ENCODE measurements at regions not wholly inside any gene's neighbourhood (a gene's known extent, or its start where the extent isn't known, plus 50 kb on each side); places are given as distances from the start of the nearest gene placed in this dataset.

- Mint-ChIP-seq H3K27ac (no peak overlapping the region), H3K36me3 (ENCODE audit: low read depth) (no peaks in the 10 kb centered on the region), H3K4me1 (no peaks in the 10 kb centered on the region), H3K4me3 (no peak overlapping the region), H3K27me3 (no peaks in the 10 kb centered on the region), H3K9me3 (no peaks in the 10 kb centered on the region)
- CTCF ChIA-PET: no interaction called here
- POLR2A ChIA-PET: no interaction called here
- no peak for DNase-seq
Observed at GRCh38 chr1:60740154-60740553, 342.2 kb upstream of the NFIA start.

- ChIA-PET CTCF (no interaction called here), POLR2A (no interaction called here)
- H3K36me3 Mint-ChIP-seq (ENCODE audit: low read depth): no peaks in the 10 kb centered on the region
- H3K27me3 Mint-ChIP-seq: no peaks in the 10 kb centered on the region
- no peak overlapping the region for H3K27ac Mint-ChIP-seq
- no peak overlapping the region for H3K4me3 Mint-ChIP-seq
- no peak for DNase-seq
- no peaks in the 10 kb centered on the region for H3K9me3 Mint-ChIP-seq
- no peaks in the 10 kb centered on the region for H3K4me1 Mint-ChIP-seq
Observed at GRCh38 chr1:60739729-60740128, 342.6 kb upstream of the NFIA start.

GRCh38 chr1:60732977-60733401 is 349.4 kb upstream of the NFIA start:
- no peak for DNase-seq
- Mint-ChIP-seq H3K36me3 (ENCODE audit: low read depth) (no peaks in the 10 kb centered on the region), H3K9me3 (no peaks in the 10 kb centered on the region), H3K4me3 (no peak overlapping the region), H3K27me3 (no peaks in the 10 kb centered on the region), H3K4me1 (no peaks in the 10 kb centered on the region), H3K27ac (no peak overlapping the region)
- ChIA-PET CTCF (no interaction called here), POLR2A (no interaction called here)

GRCh38 chr1:60731321-60731720 is 351.0 kb upstream of the NFIA start:
- ChIA-PET POLR2A (no interaction called here), CTCF (no interaction called here)
- Mint-ChIP-seq H3K36me3 (ENCODE audit: low read depth) (no peaks in the 10 kb centered on the region), H3K27ac (no peak overlapping the region), H3K4me1 (no peaks in the 10 kb centered on the region), H3K9me3 (no peaks in the 10 kb centered on the region), H3K27me3 (no peaks in the 10 kb centered on the region), H3K4me3 (no peak overlapping the region)
- DNase-seq: no peak

GRCh38 chr1:60727552-60727951 is 354.8 kb upstream of the NFIA start:
- H3K4me3 Mint-ChIP-seq: no peak overlapping the region
- no peaks in the 10 kb centered on the region for H3K9me3 Mint-ChIP-seq
- no peaks in the 10 kb centered on the region for H3K27me3 Mint-ChIP-seq
- no peak for DNase-seq
- H3K36me3 Mint-ChIP-seq (ENCODE audit: low read depth): no peaks in the 10 kb centered on the region
- ChIA-PET CTCF (no interaction called here), POLR2A (no interaction called here)
- H3K27ac Mint-ChIP-seq: no peak overlapping the region
- no peaks in the 10 kb centered on the region for H3K4me1 Mint-ChIP-seq

- Mint-ChIP-seq H3K36me3 (ENCODE audit: low read depth) (no peaks in the 10 kb centered on the region), H3K4me3 (no peak overlapping the region), H3K27ac (no peak overlapping the region)
Observed at GRCh38 chr1:60716472-60716871, 365.9 kb upstream of the NFIA start.

GRCh38 chr1:60715970-60716369 is 366.4 kb upstream of the NFIA start:
- ChIA-PET POLR2A (no interaction called here), CTCF (no interaction called here)
- Mint-ChIP-seq H3K36me3 (ENCODE audit: low read depth) (no peaks in the 10 kb centered on the region), H3K4me3 (no peak overlapping the region), H3K9me3 (no peaks in the 10 kb centered on the region), H3K27ac (no peak overlapping the region), H3K27me3 (no peaks in the 10 kb centered on the region), H3K4me1 (no peaks in the 10 kb centered on the region)
- no peak for DNase-seq

More at GRCh38 chr1:60716472-60716871, 365.9 kb upstream of the NFIA start:
- no peaks in the 10 kb centered on the region for H3K27me3 Mint-ChIP-seq
- no peak for DNase-seq
- no peaks in the 10 kb centered on the region for H3K9me3 Mint-ChIP-seq
- ChIA-PET POLR2A (no interaction called here), CTCF (no interaction called here)
- H3K4me1 Mint-ChIP-seq: no peaks in the 10 kb centered on the region

GRCh38 chr1:60709426-60709825 is 372.9 kb upstream of the NFIA start:
- CTCF ChIA-PET: no interaction called here
- POLR2A ChIA-PET: no interaction called here
- H3K9me3 Mint-ChIP-seq: no peaks in the 10 kb centered on the region
- H3K36me3 Mint-ChIP-seq (ENCODE audit: low read depth): no peaks in the 10 kb centered on the region
- H3K27me3 Mint-ChIP-seq: no peaks in the 10 kb centered on the region
- DNase-seq: no peak
- no peak overlapping the region for H3K27ac Mint-ChIP-seq
- no peaks in the 10 kb centered on the region for H3K4me1 Mint-ChIP-seq
- H3K4me3 Mint-ChIP-seq: no peak overlapping the region

- Mint-ChIP-seq H3K4me3 (no peak overlapping the region), H3K27ac (no peak overlapping the region), H3K36me3 (ENCODE audit: low read depth) (no peaks in the 10 kb centered on the region), H3K27me3 (no peaks in the 10 kb centered on the region), H3K9me3 (no peaks in the 10 kb centered on the region), H3K4me1 (no peaks in the 10 kb centered on the region)
- CTCF ChIA-PET: no interaction called here
- POLR2A ChIA-PET: no interaction called here
- DNase-seq: no peak
Observed at GRCh38 chr1:60705026-60705425, 377.3 kb upstream of the NFIA start.

- POLR2A ChIA-PET: no interaction called here
- Mint-ChIP-seq H3K36me3 (ENCODE audit: low read depth) (no peaks in the 10 kb centered on the region), H3K9me3 (no peaks in the 10 kb centered on the region), H3K27me3 (no peaks in the 10 kb centered on the region), H3K4me1 (no peaks in the 10 kb centered on the region), H3K27ac (no peak overlapping the region), H3K4me3 (no peak overlapping the region)
- CTCF ChIA-PET: no interaction called here
- DNase-seq: no peak
Observed at GRCh38 chr1:60703155-60703554, 379.2 kb upstream of the NFIA start.

- DNase-seq: no peak
- Mint-ChIP-seq H3K27me3 (no peaks in the 10 kb centered on the region), H3K9me3 (no peaks in the 10 kb centered on the region), H3K27ac (no peak overlapping the region), H3K4me1 (no peaks in the 10 kb centered on the region), H3K4me3 (no peak overlapping the region), H3K36me3 (ENCODE audit: low read depth) (no peaks in the 10 kb centered on the region)
- ChIA-PET POLR2A (no interaction called here), CTCF (no interaction called here)
Observed at GRCh38 chr1:60699325-60699724, 383.0 kb upstream of the NFIA start.

GRCh38 chr1:60697204-60697994 is 385.0 kb upstream of the NFIA start:
- Mint-ChIP-seq H3K36me3 (ENCODE audit: low read depth) (no peaks in the 10 kb centered on the region), H3K27me3 (no peaks in the 10 kb centered on the region), H3K9me3 (no peaks in the 10 kb centered on the region), H3K4me1 (no peaks in the 10 kb centered on the region), H3K27ac (no peak overlapping the region), H3K4me3 (no peak overlapping the region)
- ChIA-PET POLR2A (no interaction called here), CTCF (no interaction called here)
- DNase-seq: no peak

- Mint-ChIP-seq H3K27ac (no peak overlapping the region), H3K9me3 (no peaks in the 10 kb centered on the region), H3K4me3 (no peak overlapping the region), H3K27me3 (no peaks in the 10 kb centered on the region), H3K36me3 (ENCODE audit: low read depth) (no peaks in the 10 kb centered on the region), H3K4me1 (no peaks in the 10 kb centered on the region)
- ChIA-PET POLR2A (no interaction called here), CTCF (no interaction called here)
- DNase-seq: no peak
Observed at GRCh38 chr1:60696512-60696911, 385.8 kb upstream of the NFIA start.

- DNase-seq: no peak
- H3K27me3 Mint-ChIP-seq: no peaks in the 10 kb centered on the region
- no peaks in the 10 kb centered on the region for H3K9me3 Mint-ChIP-seq
- H3K27ac Mint-ChIP-seq: no peak overlapping the region
- POLR2A ChIA-PET: no interaction called here
- no peaks in the 10 kb centered on the region for H3K36me3 Mint-ChIP-seq (ENCODE audit: low read depth)
- no peak overlapping the region for H3K4me3 Mint-ChIP-seq
- no peaks in the 10 kb centered on the region for H3K4me1 Mint-ChIP-seq
- CTCF ChIA-PET: no interaction called here
Observed at GRCh38 chr1:60695716-60696171, 386.6 kb upstream of the NFIA start.
